ENCODE measurements at regions not wholly inside any gene's neighbourhood (a gene's known extent, or its start where the extent isn't known, plus 50 kb on each side); places are given as distances from the start of the nearest gene placed in this dataset.
A peak's percentile ranks its signal among the peaks of the same experiment; 100 is the strongest.

DNA sequence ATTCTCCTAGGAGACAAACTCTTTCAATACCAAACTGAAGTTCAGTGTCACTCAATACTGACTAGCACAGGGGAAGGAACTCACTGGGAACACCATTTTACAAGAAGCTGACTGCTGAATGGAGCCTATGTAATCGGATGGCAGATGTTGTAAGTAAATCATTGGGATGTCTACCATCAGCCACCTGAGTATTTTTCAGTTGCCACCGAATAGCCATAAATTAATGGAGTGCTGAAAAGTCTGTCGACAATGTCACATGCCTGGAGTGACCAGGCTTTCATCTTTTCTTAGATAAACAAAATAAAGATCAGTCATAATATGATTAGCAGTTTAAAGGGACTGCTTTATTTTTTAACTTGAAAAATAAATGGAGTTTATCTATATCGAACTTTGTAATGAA is 145.9 kb upstream of the SEMA3E start:
- Mint-ChIP-seq H3K4me1 (ENCODE audit: insufficient read depth, unreplicated experiment) (no peaks in the 10 kb centered on the region), H3K27me3 (ENCODE audit: insufficient read depth, unreplicated experiment) (peaks cover 51% of the 10 kb centered on the region), H3K9me3 (ENCODE audit: unreplicated experiment) (no peaks in the 10 kb centered on the region), H3K4me3 (ENCODE audit: unreplicated experiment) (no peak overlapping the region), H3K27ac (ENCODE audit: low read depth, unreplicated experiment) (no peak overlapping the region), H3K36me3 (ENCODE audit: insufficient read depth, unreplicated experiment) (no peaks in the 10 kb centered on the region)
- no peak for DNase-seq (ENCODE audit: unreplicated experiment)
- POLR2A ChIA-PET = no interaction called here
- intact Hi-C loops (cut with micrococcal nuclease) = no loop called here
- CTCF ChIA-PET = no interaction called here
- no peak for TF ChIP-seq CTCF (IDR thresholded peaks at IDR 0.05; ENCODE audit: unreplicated experiment)
- no TSS peak for BruUV-seq (replicated peaks)

GRCh38 chr7:83793558-83793957 is 144.6 kb upstream of the SEMA3E start:
- Mint-ChIP-seq H3K4me3 (ENCODE audit: unreplicated experiment) (no peak overlapping the region), H3K4me1 (ENCODE audit: insufficient read depth, unreplicated experiment) (no peaks in the 10 kb centered on the region), H3K27me3 (ENCODE audit: insufficient read depth, unreplicated experiment) (peaks cover 55% of the 10 kb centered on the region), H3K27ac (ENCODE audit: low read depth, unreplicated experiment) (no peak overlapping the region), H3K9me3 (ENCODE audit: unreplicated experiment) (no peaks in the 10 kb centered on the region), H3K36me3 (ENCODE audit: insufficient read depth, unreplicated experiment) (no peaks in the 10 kb centered on the region)
- no peak for TF ChIP-seq CTCF (IDR thresholded peaks at IDR 0.05; ENCODE audit: unreplicated experiment)
- intact Hi-C loops (cut with micrococcal nuclease) = no loop called here
- no peak for DNase-seq (ENCODE audit: unreplicated experiment)
- ChIA-PET CTCF (no interaction called here), POLR2A (no interaction called here)
- no TSS peak for BruUV-seq (replicated peaks)

DNA sequence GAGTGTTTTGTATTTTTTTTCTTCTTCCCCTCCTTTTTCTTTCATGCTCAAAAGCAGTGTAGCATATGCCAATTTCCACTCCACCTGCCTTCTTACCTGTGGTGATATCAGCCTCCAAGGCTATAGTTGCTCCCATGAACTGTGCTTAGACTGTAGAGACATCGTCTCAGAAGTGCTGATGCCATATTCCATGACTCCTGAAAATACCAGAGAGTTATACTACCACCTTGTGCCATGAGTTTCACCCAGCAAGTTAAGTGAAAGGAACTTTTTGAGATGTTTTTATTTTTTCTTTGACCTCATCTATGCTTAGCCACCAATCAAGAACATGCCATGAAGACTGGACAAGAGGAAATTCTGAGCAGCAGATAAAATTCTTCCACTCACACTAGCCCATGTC is 142.8 kb upstream of the SEMA3E start:
- ChIA-PET POLR2A (no interaction called here), CTCF (no interaction called here)
- intact Hi-C loops (cut with micrococcal nuclease) = no loop called here
- Mint-ChIP-seq H3K4me1 (ENCODE audit: insufficient read depth, unreplicated experiment) (no peaks in the 10 kb centered on the region), H3K4me3 (ENCODE audit: unreplicated experiment) (no peak overlapping the region), H3K9me3 (ENCODE audit: unreplicated experiment) (no peaks in the 10 kb centered on the region), H3K27me3 (ENCODE audit: insufficient read depth, unreplicated experiment) (peaks cover 55% of the 10 kb centered on the region), H3K36me3 (ENCODE audit: insufficient read depth, unreplicated experiment) (no peaks in the 10 kb centered on the region), H3K27ac (ENCODE audit: low read depth, unreplicated experiment) (no peak overlapping the region)
- TF ChIP-seq CTCF (IDR thresholded peaks at IDR 0.05; ENCODE audit: unreplicated experiment) = no peak
- BruUV-seq (replicated peaks) = no TSS peak
- peak; percentile 2 for DNase-seq (ENCODE audit: unreplicated experiment)

- POLR2A ChIA-PET = no interaction called here
- no peak for DNase-seq (ENCODE audit: unreplicated experiment)
- BruUV-seq (replicated peaks) = no TSS peak
- Mint-ChIP-seq H3K27ac (ENCODE audit: low read depth, unreplicated experiment) (no peak overlapping the region), H3K27me3 (ENCODE audit: insufficient read depth, unreplicated experiment) (peaks cover 18% of the 10 kb centered on the region), H3K36me3 (ENCODE audit: insufficient read depth, unreplicated experiment) (no peaks in the 10 kb centered on the region), H3K4me3 (ENCODE audit: unreplicated experiment) (no peak overlapping the region), H3K4me1 (ENCODE audit: insufficient read depth, unreplicated experiment) (no peaks in the 10 kb centered on the region), H3K9me3 (ENCODE audit: unreplicated experiment) (no peaks in the 10 kb centered on the region)
- intact Hi-C loops (cut with micrococcal nuclease) = no loop called here
- no peak for TF ChIP-seq CTCF (IDR thresholded peaks at IDR 0.05; ENCODE audit: unreplicated experiment)
- CTCF ChIA-PET = interaction anchor here (0.7 kb wide), 1 partner anchor 1408 kb away, joined by 3 read pairs; no protein-coding TSS in a partner anchor
Observed at GRCh38 chr7:83786858-83787257, 137.9 kb upstream of the SEMA3E start.
